ENCODE measurements at regions not wholly inside any gene's neighbourhood (a gene's known extent, or its start where the extent isn't known, plus 50 kb on each side); places are given as distances from the start of the nearest gene placed in this dataset.

- DNase-seq (no peak), ATAC-seq (ENCODE audit: low read depth) (no peak)
- CTCF ChIA-PET = no interaction called here
- POLR2A ChIA-PET = no interaction called here
- H3K27ac Mint-ChIP-seq = no peak overlapping the region
- peaks cover 5% of the 10 kb centered on the region for H3K4me1 Mint-ChIP-seq
- H3K36me3 Mint-ChIP-seq (ENCODE audit: low read depth) = no peaks in the 10 kb centered on the region
- H3K9me3 Mint-ChIP-seq = no peaks in the 10 kb centered on the region
- H3K27me3 Mint-ChIP-seq = peaks cover 2% of the 10 kb centered on the region
- intact Hi-C loops (cut with micrococcal nuclease) = no loop called here
- no peak overlapping the region for H3K4me3 Mint-ChIP-seq
- no peak for TF ChIP-seq CTCF (IDR thresholded peaks at IDR 0.05)
These were observed 113.2 kb upstream of the SDK2 start for GRCh38 chr17:73757420-73757819.

GRCh38 chr17:73758245-73758644 lies 114.0 kb upstream of the SDK2 start:
- no peak for TF ChIP-seq CTCF (IDR thresholded peaks at IDR 0.05)
- ChIA-PET CTCF (no interaction called here), POLR2A (no interaction called here)
- Mint-ChIP-seq H3K27me3 (no peaks in the 10 kb centered on the region), H3K4me1 (peaks cover 5% of the 10 kb centered on the region), H3K4me3 (no peak overlapping the region), H3K27ac (no peak overlapping the region), H3K36me3 (ENCODE audit: low read depth) (no peaks in the 10 kb centered on the region), H3K9me3 (no peaks in the 10 kb centered on the region)
- DNase-seq = no peak
- no peak for ATAC-seq (ENCODE audit: low read depth)
- intact Hi-C loops (cut with micrococcal nuclease) = no loop called here

GRCh38 chr17:73759324-73759723 lies 115.1 kb upstream of the SDK2 start:
- no peak for TF ChIP-seq CTCF (IDR thresholded peaks at IDR 0.05)
- no peak for ATAC-seq (ENCODE audit: low read depth)
- Mint-ChIP-seq H3K4me3 (no peak overlapping the region), H3K36me3 (ENCODE audit: low read depth) (no peaks in the 10 kb centered on the region), H3K4me1 (peaks cover 5% of the 10 kb centered on the region), H3K27me3 (no peaks in the 10 kb centered on the region), H3K27ac (no peak overlapping the region), H3K9me3 (no peaks in the 10 kb centered on the region)
- DNase-seq = no peak
- POLR2A ChIA-PET = no interaction called here
- intact Hi-C loops (cut with micrococcal nuclease) = no loop called here
- CTCF ChIA-PET = no interaction called here

GRCh38 chr17:73759734-73760438 lies 115.6 kb upstream of the SDK2 start:
- H3K36me3 Mint-ChIP-seq (ENCODE audit: low read depth) = no peaks in the 10 kb centered on the region
- DNase-seq = no peak
- no peak overlapping the region for H3K4me3 Mint-ChIP-seq
- H3K9me3 Mint-ChIP-seq = no peaks in the 10 kb centered on the region
- no peak overlapping the region for H3K27ac Mint-ChIP-seq
- intact Hi-C loops (cut with micrococcal nuclease) = no loop called here
- ATAC-seq (ENCODE audit: low read depth) = no peak
- H3K27me3 Mint-ChIP-seq = no peaks in the 10 kb centered on the region
- ChIA-PET CTCF (no interaction called here), POLR2A (no interaction called here)
- no peak for TF ChIP-seq CTCF (IDR thresholded peaks at IDR 0.05)
- H3K4me1 Mint-ChIP-seq = peaks cover 5% of the 10 kb centered on the region

- TF ChIP-seq CTCF (IDR thresholded peaks at IDR 0.05) = no peak
- H3K4me1 Mint-ChIP-seq = peaks cover 5% of the 10 kb centered on the region
- ATAC-seq (ENCODE audit: low read depth) (no peak), DNase-seq (no peak)
- no peaks in the 10 kb centered on the region for H3K27me3 Mint-ChIP-seq
- ChIA-PET POLR2A (no interaction called here), CTCF (no interaction called here)
- H3K4me3 Mint-ChIP-seq = no peak overlapping the region
- intact Hi-C loops (cut with micrococcal nuclease) = no loop called here
- H3K9me3 Mint-ChIP-seq = no peaks in the 10 kb centered on the region
- H3K36me3 Mint-ChIP-seq (ENCODE audit: low read depth) = no peaks in the 10 kb centered on the region
- no peak overlapping the region for H3K27ac Mint-ChIP-seq
These were observed 116.2 kb upstream of the SDK2 start for GRCh38 chr17:73760439-73760758.
